Psoas muscle (tissue), 7 donors: ENCODE measurements at regions not wholly inside any gene's neighbourhood (a gene's known extent, or its start where the extent isn't known, plus 50 kb on each side); places are given as distances from the start of the nearest gene placed in this dataset.

Source experiments
- ATAC-seq, 4 donors: fragments of 200-7000 bp; cut with Tn5 transposase; one replicate each; pipeline ENCODE4 v1.9.1; 2020; ENCODE audit warnings: moderate library complexity in 3 of 4, mild to moderate bottlenecking in 2 of 4
- DNase-seq, 2 donors: peaks; one replicate each; pipeline ENCODE4 v3.0.0-alpha.2; 2020
- H3K27ac ChIP-seq: fragments of 200-600 bp; one replicate; pipeline ENCODE4 v1.8.0; 2022
- H3K27me3 ChIP-seq, 3 donors: fragments of 200-600 bp in 1 of 3; one replicate each; pipeline versions ENCODE4 v1.6.1 to v1.8.0; 2013 to 2022; ENCODE audit warnings: low read length in 2 of 3, mild to moderate bottlenecking in 2 of 3, moderate library complexity in 1 of 3; ENCODE audit not compliant: insufficient read depth in 3 of 3
- H3K36me3 ChIP-seq, 2 donors: fragments of 200-600 bp in 1 of 2; one replicate each; pipeline versions ENCODE4 v1.6.1 to v1.8.0; 2013 to 2022; ENCODE audit warnings: low read depth in 1 of 2, mild to moderate bottlenecking in 1 of 2, moderate library complexity in 1 of 2; ENCODE audit not compliant: insufficient read depth in 1 of 2
- H3K4me1 ChIP-seq: fragments of 200-600 bp; one replicate; pipeline ENCODE4 v1.8.0; 2022
- H3K4me3 ChIP-seq: fragments of 200-600 bp; one replicate; pipeline ENCODE4 v1.8.0; 2022; ENCODE audit warnings: mild to moderate bottlenecking
- H3K9me3 ChIP-seq: fragments of 200-600 bp; one replicate; pipeline ENCODE4 v1.8.0; 2022
- CTCF ChIP-seq: fragments of 200-600 bp; IDR thresholded peaks from one replicate; pipeline ENCODE4 v1.8.0; 2022; ENCODE audit warnings: antibody characterized with exemption
- WGBS, 3 donors: extraction: QIAGEN DNeasy Blood & Tissue Kit; methylation state at CpG; one replicate each; pipeline versions ENCODE4 v1.1.6 to v1.1.7; 2013; 5-methylcytosine and 5-hydroxymethylcytosine counted together
- intact Hi-C, 2 donors: fragments of 100-400 bp; cut with DNase I; formaldehyde crosslinking; loops; one replicate each; pipeline versions ENCODE4 v1.11.0 to v1.14.2; 2022
- donor health status: healthy with polysubstance abuse.
- donor health status: DM: no; HTN: no; CAD: no; lungs with moderate emphysema.
- donor health status: Bipolar disorder and iron deficiency.
- donor health status: healthy.
- donor health status: DM: yes; HTN: yes; CAD: no.
- donor health status: DM: no; HTN: no; CAD: no.
- donor health status: DM: yes; HTN: yes; CAD: no.

DNA sequence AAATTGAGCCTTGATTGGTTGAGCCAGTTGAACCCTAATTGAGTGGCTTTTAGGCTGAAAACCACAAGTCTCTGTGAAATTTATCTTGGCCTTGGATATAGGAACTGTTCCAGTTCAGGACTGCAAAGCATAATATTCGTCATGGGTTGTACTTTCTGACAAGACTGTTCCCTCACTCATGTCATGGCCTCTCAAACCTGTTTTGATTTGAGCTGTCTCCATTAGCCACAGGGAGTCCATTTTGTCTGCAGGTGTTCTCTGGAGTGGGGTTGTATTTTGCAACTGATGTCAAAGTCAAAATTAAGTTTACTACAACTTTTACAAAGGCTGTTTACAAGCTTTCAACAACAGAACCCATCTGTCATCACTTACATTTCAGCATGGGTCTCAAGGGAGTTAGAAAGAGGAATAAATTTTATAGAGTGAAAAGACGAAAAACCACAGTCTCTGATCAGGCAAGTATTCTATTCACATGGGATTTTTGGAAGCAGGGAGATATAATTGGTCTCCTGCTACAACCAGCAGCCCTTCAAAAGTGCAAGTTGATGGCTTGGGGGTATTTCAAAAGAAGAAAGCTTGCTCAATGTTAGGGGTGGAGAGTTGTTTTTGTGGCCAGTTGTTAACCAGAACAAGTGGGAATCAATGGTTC lies 1716.3 kb downstream of the C4orf33 start:
- no peak overlapping the region for H3K4me3 ChIP-seq
- H3K27ac ChIP-seq, result no peak overlapping the region
- 26 to 42% (median 31%) methylated on average over 2 of the region's 2 CpGs for WGBS, 3 donors
- no peak for TF ChIP-seq CTCF
- H3K9me3 ChIP-seq, result peaks cover 3% of the 10 kb centered on the region
- intact Hi-C loops, result no loop called here
- H3K27me3 ChIP-seq, result no peaks in the 10 kb centered on the region
- DNase-seq (no peak), ATAC-seq (peak in 1 of 4 donors; percentile 30)
- H3K4me1 ChIP-seq, result no peaks in the 10 kb centered on the region
- no peaks in the 10 kb centered on the region for H3K36me3 ChIP-seq

- H3K27ac ChIP-seq, result no peak overlapping the region
These were observed 1718.9 kb downstream of the C4orf33 start for GRCh38 chr4:130814896-130815295.

GRCh38 chr4:130820448-130820847 lies 1724.5 kb downstream of the C4orf33 start:
- no peak for TF ChIP-seq CTCF
- no peaks in the 10 kb centered on the region for H3K4me1 ChIP-seq
- H3K36me3 ChIP-seq, result no peaks in the 10 kb centered on the region
- H3K9me3 ChIP-seq, result peaks cover 3% of the 10 kb centered on the region
- H3K4me3 ChIP-seq, result no peak overlapping the region
- H3K27me3 ChIP-seq, result no peaks in the 10 kb centered on the region
- 47 to 52% (median 49%) methylated on average over 1 of the region's 1 CpG for WGBS, 3 donors
- intact Hi-C loops, result no loop called here
- no peak for DNase-seq
- H3K27ac ChIP-seq, result no peak overlapping the region
- no peak for ATAC-seq

More at GRCh38 chr4:130814896-130815295, 1718.9 kb downstream of the C4orf33 start:
- no peaks in the 10 kb centered on the region for H3K27me3 ChIP-seq
- no peak overlapping the region for H3K4me3 ChIP-seq
- peaks cover 3% of the 10 kb centered on the region for H3K9me3 ChIP-seq
- TF ChIP-seq CTCF, result no peak
- no peak for DNase-seq
- no peak for ATAC-seq
- no peaks in the 10 kb centered on the region for H3K4me1 ChIP-seq
- intact Hi-C loops, result no loop called here
- H3K36me3 ChIP-seq, result no peaks in the 10 kb centered on the region

- Histone ChIP-seq H3K27me3 (no peaks in the 10 kb centered on the region), H3K36me3 (no peaks in the 10 kb centered on the region), H3K4me1 (no peaks in the 10 kb centered on the region), H3K27ac (no peak overlapping the region), H3K9me3 (no peaks in the 10 kb centered on the region), H3K4me3 (no peak overlapping the region)
- ATAC-seq (no peak), DNase-seq (no peak)
- intact Hi-C loops, result no loop called here
- TF ChIP-seq CTCF, result no peak
- 59 to 81% (median 60%) methylated on average over 2 of the region's 2 CpGs for WGBS, 3 donors
These were observed 1729.3 kb downstream of the C4orf33 start for GRCh38 chr4:130825284-130825683.

DNA sequence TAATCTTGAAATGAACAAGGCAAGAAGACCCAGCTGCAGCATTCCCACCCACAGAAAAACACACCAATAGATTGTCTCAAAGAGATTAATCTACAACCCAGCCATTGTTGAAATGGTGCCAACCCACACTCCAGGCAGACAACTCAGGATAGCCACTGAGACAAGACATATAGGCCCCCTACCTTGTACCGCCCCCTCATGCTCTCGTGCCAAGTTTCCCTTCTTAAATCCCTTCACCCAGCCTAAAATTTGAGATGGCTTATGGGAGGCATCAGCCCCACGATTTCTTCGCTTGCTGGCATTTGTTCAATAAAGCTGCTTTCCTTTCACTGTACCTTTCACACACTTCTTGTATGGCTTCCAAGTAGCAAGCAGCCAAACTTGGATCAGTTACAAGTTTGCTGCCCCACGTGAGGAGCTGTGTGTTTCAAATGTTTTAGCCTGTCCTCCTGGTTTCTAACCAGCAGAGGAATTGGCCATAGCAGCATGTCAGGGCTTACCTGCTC lies 1754.1 kb downstream of the C4orf33 start:
- no peak overlapping the region for H3K4me3 ChIP-seq
- no peaks in the 10 kb centered on the region for H3K4me1 ChIP-seq
- H3K36me3 ChIP-seq, result no peaks in the 10 kb centered on the region
- no peaks in the 10 kb centered on the region for H3K9me3 ChIP-seq
- WGBS, 3 donors, result 40 to 43% (median 42%) methylated on average over 5 of the region's 5 CpGs
- ATAC-seq (no peak), DNase-seq (no peak)
- H3K27me3 ChIP-seq, result no peaks in the 10 kb centered on the region
- intact Hi-C loops, result no loop called here
- no peak overlapping the region for H3K27ac ChIP-seq
- no peak for TF ChIP-seq CTCF
